ENCODE measurements at regions not wholly inside any gene's neighbourhood (a gene's known extent, or its start where the extent isn't known, plus 50 kb on each side); places are given as distances from the start of the nearest gene placed in this dataset.

GRCh38 chr14:49494836-49495235, 91.3 kb downstream of the RPS29 start:
- no peak overlapping the region for H3K4me3 ChIP-seq (ENCODE audit: low read depth, low read length)
- no peaks in the 10 kb centered on the region for H3K4me1 ChIP-seq (ENCODE audit: control insufficient read depth, insufficient read depth, low read length)
- no peak for DNase-seq (ENCODE audit: low read depth in 4 of 6, low spot score in 6 of 6)
- H3K27ac ChIP-seq (ENCODE audit: low read depth, low read length): no peak overlapping the region
- no peaks in the 10 kb centered on the region for H3K9me3 ChIP-seq (ENCODE audit: control insufficient read depth, insufficient read depth, low read length)
- H3K36me3 ChIP-seq (ENCODE audit: control insufficient read depth, insufficient read depth, low read length): no peaks in the 10 kb centered on the region
- WGBS (ENCODE audit: insufficient coverage): 72% methylated on average over 4 of the region's 4 CpGs
- H3K27me3 ChIP-seq (ENCODE audit: control insufficient read depth, insufficient read depth, low read length): no peaks in the 10 kb centered on the region

GRCh38 chr14:49493557-49493956, 92.6 kb downstream of the RPS29 start:
- Histone ChIP-seq H3K4me3 (ENCODE audit: low read depth, low read length) (no peak overlapping the region), H3K36me3 (ENCODE audit: control insufficient read depth, insufficient read depth, low read length) (no peaks in the 10 kb centered on the region), H3K27ac (ENCODE audit: low read depth, low read length) (no peak overlapping the region), H3K4me1 (ENCODE audit: control insufficient read depth, insufficient read depth, low read length) (no peaks in the 10 kb centered on the region), H3K9me3 (ENCODE audit: control insufficient read depth, insufficient read depth, low read length) (no peaks in the 10 kb centered on the region), H3K27me3 (ENCODE audit: control insufficient read depth, insufficient read depth, low read length) (no peaks in the 10 kb centered on the region)
- WGBS (ENCODE audit: insufficient coverage): 60% methylated on average over 1 of the region's 3 CpGs
- DNase-seq (ENCODE audit: low read depth in 4 of 6, low spot score in 6 of 6): no peak

GRCh38 chr14:49492151-49492550, 94.0 kb downstream of the RPS29 start:
- no peaks in the 10 kb centered on the region for H3K9me3 ChIP-seq (ENCODE audit: control insufficient read depth, insufficient read depth, low read length)
- H3K4me3 ChIP-seq (ENCODE audit: low read depth, low read length): no peak overlapping the region
- no peaks in the 10 kb centered on the region for H3K4me1 ChIP-seq (ENCODE audit: control insufficient read depth, insufficient read depth, low read length)
- H3K27ac ChIP-seq (ENCODE audit: low read depth, low read length): no peak overlapping the region
- no peaks in the 10 kb centered on the region for H3K27me3 ChIP-seq (ENCODE audit: control insufficient read depth, insufficient read depth, low read length)
- no peaks in the 10 kb centered on the region for H3K36me3 ChIP-seq (ENCODE audit: control insufficient read depth, insufficient read depth, low read length)
- WGBS (ENCODE audit: insufficient coverage): 45% methylated on average over 1 of the region's 3 CpGs
- DNase-seq (ENCODE audit: low read depth in 4 of 6, low spot score in 6 of 6): no peak

- Histone ChIP-seq H3K4me1 (ENCODE audit: control insufficient read depth, insufficient read depth, low read length) (no peaks in the 10 kb centered on the region), H3K4me3 (ENCODE audit: low read depth, low read length) (no peak overlapping the region), H3K27ac (ENCODE audit: low read depth, low read length) (no peak overlapping the region), H3K36me3 (ENCODE audit: control insufficient read depth, insufficient read depth, low read length) (no peaks in the 10 kb centered on the region), H3K27me3 (ENCODE audit: control insufficient read depth, insufficient read depth, low read length) (no peaks in the 10 kb centered on the region), H3K9me3 (ENCODE audit: control insufficient read depth, insufficient read depth, low read length) (no peaks in the 10 kb centered on the region)
- no peak for DNase-seq (ENCODE audit: low read depth in 4 of 6, low spot score in 6 of 6)
These were observed 96.8 kb downstream of the RPS29 start for GRCh38 chr14:49489341-49489740.

GRCh38 chr14:49487238-49487637, 98.9 kb downstream of the RPS29 start:
- H3K4me3 ChIP-seq (ENCODE audit: low read depth, low read length): no peak overlapping the region
- no peak overlapping the region for H3K27ac ChIP-seq (ENCODE audit: low read depth, low read length)
- DNase-seq (ENCODE audit: low read depth in 4 of 6, low spot score in 6 of 6): no peak
- H3K27me3 ChIP-seq (ENCODE audit: control insufficient read depth, insufficient read depth, low read length): no peaks in the 10 kb centered on the region
- no peaks in the 10 kb centered on the region for H3K36me3 ChIP-seq (ENCODE audit: control insufficient read depth, insufficient read depth, low read length)
- no peaks in the 10 kb centered on the region for H3K4me1 ChIP-seq (ENCODE audit: control insufficient read depth, insufficient read depth, low read length)
- H3K9me3 ChIP-seq (ENCODE audit: control insufficient read depth, insufficient read depth, low read length): no peaks in the 10 kb centered on the region

GRCh38 chr14:49485290-49485689, 100.9 kb downstream of the RPS29 start:
- H3K9me3 ChIP-seq (ENCODE audit: control insufficient read depth, insufficient read depth, low read length): no peaks in the 10 kb centered on the region
- no peak for DNase-seq (ENCODE audit: low read depth in 4 of 6, low spot score in 6 of 6)
- H3K4me1 ChIP-seq (ENCODE audit: control insufficient read depth, insufficient read depth, low read length): no peaks in the 10 kb centered on the region
- no peaks in the 10 kb centered on the region for H3K36me3 ChIP-seq (ENCODE audit: control insufficient read depth, insufficient read depth, low read length)
- no peak overlapping the region for H3K4me3 ChIP-seq (ENCODE audit: low read depth, low read length)
- H3K27ac ChIP-seq (ENCODE audit: low read depth, low read length): no peak overlapping the region
- 51% methylated on average over 3 of the region's 3 CpGs for WGBS (ENCODE audit: insufficient coverage)
- no peaks in the 10 kb centered on the region for H3K27me3 ChIP-seq (ENCODE audit: control insufficient read depth, insufficient read depth, low read length)

- H3K27ac ChIP-seq (ENCODE audit: low read depth, low read length): no peak overlapping the region
- no peak overlapping the region for H3K4me3 ChIP-seq (ENCODE audit: low read depth, low read length)
- no peak for DNase-seq (ENCODE audit: low read depth in 4 of 6, low spot score in 6 of 6)
- no peaks in the 10 kb centered on the region for H3K4me1 ChIP-seq (ENCODE audit: control insufficient read depth, insufficient read depth, low read length)
- H3K9me3 ChIP-seq (ENCODE audit: control insufficient read depth, insufficient read depth, low read length): no peaks in the 10 kb centered on the region
- WGBS (ENCODE audit: insufficient coverage): 93% methylated on average over 2 of the region's 2 CpGs
- H3K27me3 ChIP-seq (ENCODE audit: control insufficient read depth, insufficient read depth, low read length): no peaks in the 10 kb centered on the region
- H3K36me3 ChIP-seq (ENCODE audit: control insufficient read depth, insufficient read depth, low read length): no peaks in the 10 kb centered on the region
These were observed 102.0 kb downstream of the RPS29 start for GRCh38 chr14:49484180-49484579.

- Histone ChIP-seq H3K27me3 (ENCODE audit: control insufficient read depth, insufficient read depth, low read length) (no peaks in the 10 kb centered on the region), H3K9me3 (ENCODE audit: control insufficient read depth, insufficient read depth, low read length) (no peaks in the 10 kb centered on the region), H3K4me3 (ENCODE audit: low read depth, low read length) (no peak overlapping the region), H3K27ac (ENCODE audit: low read depth, low read length) (no peak overlapping the region), H3K4me1 (ENCODE audit: control insufficient read depth, insufficient read depth, low read length) (no peaks in the 10 kb centered on the region), H3K36me3 (ENCODE audit: control insufficient read depth, insufficient read depth, low read length) (no peaks in the 10 kb centered on the region)
- peak in 1 of 6 donors; percentile 14 for DNase-seq (ENCODE audit: low read depth in 4 of 6, low spot score in 6 of 6)
- WGBS (ENCODE audit: insufficient coverage): 57% methylated on average over 1 of the region's 1 CpG
These were observed 102.9 kb downstream of the RPS29 start for GRCh38 chr14:49483268-49483667.

- no peaks in the 10 kb centered on the region for H3K9me3 ChIP-seq (ENCODE audit: control insufficient read depth, insufficient read depth, low read length)
- no peak overlapping the region for H3K4me3 ChIP-seq (ENCODE audit: low read depth, low read length)
- DNase-seq (ENCODE audit: low read depth in 4 of 6, low spot score in 6 of 6): no peak
These were observed 105.1 kb downstream of the RPS29 start for GRCh38 chr14:49480979-49481498.

GRCh38 chr14:49480053-49480760, 106.0 kb downstream of the RPS29 start:
- Histone ChIP-seq H3K27me3 (ENCODE audit: control insufficient read depth, insufficient read depth, low read length) (no peaks in the 10 kb centered on the region), H3K4me3 (ENCODE audit: low read depth, low read length) (no peak overlapping the region), H3K9me3 (ENCODE audit: control insufficient read depth, insufficient read depth, low read length) (no peaks in the 10 kb centered on the region), H3K4me1 (ENCODE audit: control insufficient read depth, insufficient read depth, low read length) (no peaks in the 10 kb centered on the region), H3K36me3 (ENCODE audit: control insufficient read depth, insufficient read depth, low read length) (no peaks in the 10 kb centered on the region), H3K27ac (ENCODE audit: low read depth, low read length) (no peak overlapping the region)
- WGBS (ENCODE audit: insufficient coverage): 83% methylated on average over 1 of the region's 3 CpGs
- DNase-seq (ENCODE audit: low read depth in 4 of 6, low spot score in 6 of 6): no peak

More at GRCh38 chr14:49480979-49481498, 105.1 kb downstream of the RPS29 start:
- no peaks in the 10 kb centered on the region for H3K36me3 ChIP-seq (ENCODE audit: control insufficient read depth, insufficient read depth, low read length)
- no peaks in the 10 kb centered on the region for H3K27me3 ChIP-seq (ENCODE audit: control insufficient read depth, insufficient read depth, low read length)
- no peaks in the 10 kb centered on the region for H3K4me1 ChIP-seq (ENCODE audit: control insufficient read depth, insufficient read depth, low read length)
- no peak overlapping the region for H3K27ac ChIP-seq (ENCODE audit: low read depth, low read length)
